Large intestine (tissue), 3 donors: ENCODE measurements at regions not wholly inside any gene's neighbourhood (a gene's known extent, or its start where the extent isn't known, plus 50 kb on each side); places are given as distances from the start of the nearest gene placed in this dataset.

Experiments used
- DNase-seq, 2 donors: peaks; one replicate each; pipeline versions ENCODE4 v3.0.0 to v3.0.0-alpha.2; 2013
- H3K27ac ChIP-seq: one replicate; pipeline ENCODE4 v1.5.1; 2013; ENCODE audit warnings: low read length
- H3K27me3 ChIP-seq: 2 replicates; pipeline ENCODE4 v1.6.1; 2013; ENCODE audit warnings: low read length; ENCODE audit not compliant: control insufficient read depth, insufficient read depth
- H3K36me3 ChIP-seq: 2 replicates; pipeline ENCODE4 v1.6.1; 2013; ENCODE audit warnings: low read length; ENCODE audit not compliant: control insufficient read depth, insufficient read depth
- H3K4me1 ChIP-seq: one replicate; pipeline ENCODE4 v1.6.1; 2013; ENCODE audit warnings: low read length; ENCODE audit not compliant: control insufficient read depth, insufficient read depth
- H3K4me3 ChIP-seq: one replicate; pipeline ENCODE4 v1.5.1; 2013; ENCODE audit warnings: low read length
- H3K9me3 ChIP-seq: one replicate; pipeline ENCODE4 v1.6.1; 2013; ENCODE audit warnings: mild to moderate bottlenecking, low read depth, low read length, moderate library complexity; ENCODE audit not compliant: control insufficient read depth
- WGBS: methylation state at CpG from one replicate; pipeline ENCODE4 v1.1.5; 2013; ENCODE audit warnings: low lambda C conversion rate; ENCODE audit not compliant: insufficient coverage; 5-methylcytosine and 5-hydroxymethylcytosine counted together

- no peaks in the 10 kb centered on the region for H3K4me1 ChIP-seq
- no CpG with 5 or more reads among the region's 4 CpGs for WGBS
- H3K4me3 ChIP-seq: no peak overlapping the region
- H3K9me3 ChIP-seq: no peaks in the 10 kb centered on the region
- H3K27me3 ChIP-seq: no peaks in the 10 kb centered on the region
- H3K27ac ChIP-seq: no peak overlapping the region
- DNase-seq: no peak
- no peaks in the 10 kb centered on the region for H3K36me3 ChIP-seq
Measured at GRCh38 chr6:44522871-44523270, 135.4 kb downstream of the CDC5L start.

- no peaks in the 10 kb centered on the region for H3K9me3 ChIP-seq
- H3K4me3 ChIP-seq: no peak overlapping the region
- no peaks in the 10 kb centered on the region for H3K27me3 ChIP-seq
- DNase-seq: peak in 1 of 2 donors; percentile 31
- H3K27ac ChIP-seq: no peak overlapping the region
- H3K36me3 ChIP-seq: no peaks in the 10 kb centered on the region
- WGBS: no CpG with 5 or more reads among the region's 6 CpGs
- H3K4me1 ChIP-seq: no peaks in the 10 kb centered on the region
Measured at GRCh38 chr6:44524476-44525227, 137.1 kb downstream of the CDC5L start.

GRCh38 chr6:44525761-44526351, 138.3 kb downstream of the CDC5L start:
- WGBS: 100% methylated on average over 1 of the region's 9 CpGs
- Histone ChIP-seq H3K4me1 (no peaks in the 10 kb centered on the region), H3K36me3 (no peaks in the 10 kb centered on the region), H3K27ac (no peak overlapping the region), H3K27me3 (peaks cover 4% of the 10 kb centered on the region), H3K4me3 (no peak overlapping the region), H3K9me3 (no peaks in the 10 kb centered on the region)
- no peak for DNase-seq

GRCh38 chr6:44527181-44527580, 139.7 kb downstream of the CDC5L start:
- no peaks in the 10 kb centered on the region for H3K4me1 ChIP-seq
- peaks cover 4% of the 10 kb centered on the region for H3K27me3 ChIP-seq
- no peak overlapping the region for H3K4me3 ChIP-seq
- H3K36me3 ChIP-seq: no peaks in the 10 kb centered on the region
- no peak for DNase-seq
- H3K9me3 ChIP-seq: no peaks in the 10 kb centered on the region
- no CpG with 5 or more reads among the region's 6 CpGs for WGBS
- no peak overlapping the region for H3K27ac ChIP-seq

- no peak overlapping the region for H3K27ac ChIP-seq
- no peaks in the 10 kb centered on the region for H3K9me3 ChIP-seq
- H3K4me3 ChIP-seq: no peak overlapping the region
- H3K36me3 ChIP-seq: no peaks in the 10 kb centered on the region
- H3K27me3 ChIP-seq: peaks cover 4% of the 10 kb centered on the region
- H3K4me1 ChIP-seq: no peaks in the 10 kb centered on the region
- DNase-seq: no peak
- 93% methylated on average over 3 of the region's 14 CpGs for WGBS
Measured at GRCh38 chr6:44527583-44528369, 140.3 kb downstream of the CDC5L start.

- H3K4me3 ChIP-seq: no peak overlapping the region
- no peak overlapping the region for H3K27ac ChIP-seq
- no peaks in the 10 kb centered on the region for H3K36me3 ChIP-seq
- no peaks in the 10 kb centered on the region for H3K4me1 ChIP-seq
- H3K9me3 ChIP-seq: no peaks in the 10 kb centered on the region
- H3K27me3 ChIP-seq: peaks cover 4% of the 10 kb centered on the region
- WGBS: no CpG with 5 or more reads among the region's 5 CpGs
- DNase-seq: no peak
Measured at GRCh38 chr6:44528370-44528644, 140.8 kb downstream of the CDC5L start.

GRCh38 chr6:44528716-44529115, 141.2 kb downstream of the CDC5L start:
- Histone ChIP-seq H3K4me3 (no peak overlapping the region), H3K9me3 (no peaks in the 10 kb centered on the region), H3K4me1 (no peaks in the 10 kb centered on the region), H3K36me3 (no peaks in the 10 kb centered on the region), H3K27me3 (peaks cover 4% of the 10 kb centered on the region), H3K27ac (no peak overlapping the region)
- WGBS: no CpG with 5 or more reads among the region's 2 CpGs
- DNase-seq: no peak

GRCh38 chr6:44529146-44529905, 141.8 kb downstream of the CDC5L start:
- H3K4me1 ChIP-seq: no peaks in the 10 kb centered on the region
- 0% methylated on average over 1 of the region's 11 CpGs for whole genome bisulfite sequencing
- H3K9me3 ChIP-seq: no peaks in the 10 kb centered on the region

GRCh38 chr6:44530209-44530909, 142.9 kb downstream of the CDC5L start:
- DNase-seq: no peak
- no CpG with 5 or more reads among the region's 8 CpGs for WGBS
- H3K9me3 ChIP-seq: no peaks in the 10 kb centered on the region
- H3K27ac ChIP-seq: no peak overlapping the region
- no peaks in the 10 kb centered on the region for H3K36me3 ChIP-seq
- no peak overlapping the region for H3K4me3 ChIP-seq
- H3K4me1 ChIP-seq: no peaks in the 10 kb centered on the region
- peaks cover 4% of the 10 kb centered on the region for H3K27me3 ChIP-seq

More at GRCh38 chr6:44529146-44529905, 141.8 kb downstream of the CDC5L start:
- Histone ChIP-seq H3K36me3 (no peaks in the 10 kb centered on the region), H3K27me3 (peaks cover 4% of the 10 kb centered on the region), H3K27ac (no peak overlapping the region), H3K4me3 (no peak overlapping the region)
- DNase-seq: no peak

- Histone ChIP-seq H3K36me3 (no peaks in the 10 kb centered on the region), H3K9me3 (no peaks in the 10 kb centered on the region), H3K4me1 (no peaks in the 10 kb centered on the region), H3K4me3 (no peak overlapping the region), H3K27me3 (peaks cover 4% of the 10 kb centered on the region), H3K27ac (no peak overlapping the region)
- no peak for DNase-seq
- WGBS: no CpG with 5 or more reads among the region's 3 CpGs
Measured at GRCh38 chr6:44530910-44531234, 143.4 kb downstream of the CDC5L start.
